Embryonic facial prominence (tissue), 1 donor: ENCODE measurements at regions not wholly inside any gene's neighbourhood (a gene's known extent, or its start where the extent isn't known, plus 50 kb on each side); places are given as distances from the start of the nearest gene placed in this dataset.

Source experiments
- DNase-seq: peaks from one replicate; pipeline ENCODE4 v3.0.0-alpha.2; 2016; ENCODE audit errors: extremely low spot score

GRCh38 chrX:151796576-151796975 lies 62.0 kb downstream of the CNGA2 start:
- DNase-seq: no peak

- no peak for DNase-seq
Observed at GRCh38 chrX:151801980-151802379, 67.4 kb downstream of the CNGA2 start.

GRCh38 chrX:151806967-151807540 lies 72.5 kb downstream of the CNGA2 start:
- peak; percentile 10 for DNase-seq

- DNase-seq: no peak
Observed at GRCh38 chrX:151812661-151813060, 78.1 kb downstream of the CNGA2 start.

- DNase-seq: no peak
Observed at GRCh38 chrX:151814767-151815166, 80.2 kb downstream of the CNGA2 start.

- no peak for DNase-seq
Observed at GRCh38 chrX:151815398-151815797, 80.9 kb downstream of the CNGA2 start.

GRCh38 chrX:151816934-151817333 lies 82.4 kb downstream of the CNGA2 start:
- DNase-seq: no peak

- no peak for DNase-seq
Observed at GRCh38 chrX:151818828-151819227, 84.3 kb downstream of the CNGA2 start.

- DNase-seq: no peak
Observed at GRCh38 chrX:151821226-151821625, 86.7 kb downstream of the CNGA2 start.

GRCh38 chrX:151825007-151825406 lies 87.7 kb upstream of the MAGEA4 start:
- no peak for DNase-seq

- DNase-seq: peak; percentile 13
Observed at GRCh38 chrX:151825925-151826485, 86.7 kb upstream of the MAGEA4 start.

GRCh38 chrX:151828439-151829080 lies 84.1 kb upstream of the MAGEA4 start:
- DNase-seq: no peak

GRCh38 chrX:151830911-151831310 lies 81.8 kb upstream of the MAGEA4 start:
- no peak for DNase-seq

- no peak for DNase-seq
Observed at GRCh38 chrX:151852294-151852693, 60.4 kb upstream of the MAGEA4 start.

GRCh38 chrX:151854726-151855495 lies 57.8 kb upstream of the MAGEA4 start:
- no peak for DNase-seq

- no peak for DNase-seq
Observed at GRCh38 chrX:151859481-151859880, 53.2 kb upstream of the MAGEA4 start.

GRCh38 chrX:151860827-151861226 lies 51.9 kb upstream of the MAGEA4 start:
- DNase-seq: no peak
